Stomach (tissue), 8 donors: ENCODE measurements at regions not wholly inside any gene's neighbourhood (a gene's known extent, or its start where the extent isn't known, plus 50 kb on each side); places are given as distances from the start of the nearest gene placed in this dataset.

Experiments
- DNase-seq, 2 donors: peaks; one replicate each; pipeline versions ENCODE4 v3.0.0 to v3.0.0-alpha.2; 2013 to 2019
- H3K27ac ChIP-seq, 5 donors: fragments of 200-600 bp in 4 of 5; sonication (generic) in 4 of 5; one replicate each; pipeline ENCODE4 v1.5.1; 2013 to 2019; ENCODE audit warnings: mild to moderate bottlenecking in 1 of 5, moderate library complexity in 1 of 5
- H3K27me3 ChIP-seq, 3 donors: fragments of 200-600 bp; sonication (generic); one replicate each; pipeline ENCODE4 v1.5.1; 2017 to 2019; ENCODE audit warnings: mixed run types in 1 of 3
- H3K36me3 ChIP-seq, 4 donors: fragments of 200-600 bp; sonication (generic); 1 replicate in 3 of 4; 2 replicates in 1 of 4; pipeline ENCODE4 v1.5.1; 2016 to 2019
- H3K4me1 ChIP-seq, 4 donors: fragments of 200-600 bp; sonication (generic); one replicate each; pipeline ENCODE4 v1.5.1; 2016 to 2019
- H3K4me3 ChIP-seq, 4 donors: fragments of 200-600 bp; sonication (generic) in 3 of 4; one replicate each; pipeline ENCODE4 v1.5.1; 2016 to 2019; ENCODE audit warnings: mild to moderate bottlenecking in 1 of 4
- H3K9me3 ChIP-seq, 4 donors: fragments of 200-600 bp; sonication (generic); one replicate each; pipeline ENCODE4 v1.5.1; 2016 to 2019
- CTCF ChIP-seq, 7 experiments: fragments of 450-650 bp in 4 of 7; fragments of 200-600 bp in 3 of 7; sonication (generic) in 3 of 7; IDR thresholded peaks; one replicate each; pipeline ENCODE4 v1.5.1; 2016 to 2019; ENCODE audit warnings: antibody characterized with exemption in 7 of 7, control low read depth in 2 of 7, mild to moderate bottlenecking in 1 of 7
- EP300 ChIP-seq: sonication (generic); formaldehyde crosslinking; IDR thresholded peaks from one replicate; pipeline ENCODE4 v1.6.1; 2017; ENCODE audit warnings: antibody characterized with exemption
- POLR2A ChIP-seq, 4 donors: fragments of 450-650 bp; IDR thresholded peaks; one replicate each; pipeline ENCODE4 v1.6.1; 2016; ENCODE audit warnings: antibody characterized with exemption in 4 of 4, control low read depth in 2 of 4, mild to moderate bottlenecking in 1 of 4, moderate library complexity in 1 of 4
- POLR2AphosphoS5 ChIP-seq, 3 donors: sonication (generic); formaldehyde crosslinking; IDR thresholded peaks; one replicate each; pipeline ENCODE4 v1.6.1; 2016; ENCODE audit warnings: antibody characterized with exemption in 3 of 3
- WGBS, 5 donors: extraction: QIAGEN DNeasy Blood & Tissue Kit in 3 of 5; methylation state at CpG; one replicate each; pipeline versions ENCODE4 v1.1.5 to v1.1.7; 2013 to 2018; 5-methylcytosine and 5-hydroxymethylcytosine counted together
- intact Hi-C: fragments of 100-400 bp; cut with DNase I; formaldehyde crosslinking; loops from one replicate; pipeline ENCODE4 v1.15.1; 2023; ENCODE audit warnings: low total_unique reads
- donor health status: healthy with polysubstance abuse.
- donor health status: Bipolar disorder and iron deficiency.
- donor health status: healthy.

- Histone ChIP-seq H3K27me3 (peaks cover 0 to 56% (median 3%) of the 10 kb centered on the region in 3 donors), H3K27ac (no peak overlapping the region), H3K4me1 (no peaks in the 10 kb centered on the region), H3K9me3 (no peaks in the 10 kb centered on the region), H3K36me3 (no peaks in the 10 kb centered on the region), H3K4me3 (no peak overlapping the region)
- intact Hi-C loops = no loop called here
- TF ChIP-seq EP300 (no peak), POLR2A (IDR thresholded peaks at IDR 0.05) (no peak)
- no peak for DNase-seq
- WGBS, 5 donors = 73 to 80% (median 79%) methylated on average over 6 of the region's 6 CpGs
These were observed 105.5 kb upstream of the ZNF536 start for GRCh38 chr19:30266687-30267086.

GRCh38 chr19:30267332-30267731, 104.9 kb upstream of the ZNF536 start:
- Histone ChIP-seq H3K27ac (no peak overlapping the region), H3K4me3 (no peak overlapping the region), H3K9me3 (peaks cover 0 to 3% (median under 1%) of the 10 kb centered on the region in 4 donors), H3K36me3 (no peaks in the 10 kb centered on the region), H3K27me3 (peaks cover 0 to 50% (median 3%) of the 10 kb centered on the region in 3 donors), H3K4me1 (no peaks in the 10 kb centered on the region)
- TF ChIP-seq POLR2A (IDR thresholded peaks at IDR 0.05) (no peak), EP300 (no peak), CTCF (IDR thresholded peaks at IDR 0.05) (no peak), POLR2AphosphoS5 (IDR thresholded peaks at IDR 0.05) (no peak)
- WGBS, 5 donors = 55 to 83% (median 63%) methylated on average over 3 of the region's 3 CpGs
- no peak for DNase-seq
- intact Hi-C loops = no loop called here

GRCh38 chr19:30268601-30269000, 103.6 kb upstream of the ZNF536 start:
- no peak for DNase-seq
- Histone ChIP-seq H3K36me3 (no peaks in the 10 kb centered on the region), H3K27ac (no peak overlapping the region), H3K9me3 (peaks cover 0 to 15% (median 13%) of the 10 kb centered on the region in 4 donors), H3K27me3 (peaks cover 0 to 39% (median 3%) of the 10 kb centered on the region in 3 donors), H3K4me3 (no peak overlapping the region), H3K4me1 (no peaks in the 10 kb centered on the region)
- TF ChIP-seq POLR2AphosphoS5 (IDR thresholded peaks at IDR 0.05) (no peak), CTCF (IDR thresholded peaks at IDR 0.05) (no peak), POLR2A (IDR thresholded peaks at IDR 0.05) (no peak), EP300 (no peak)
- intact Hi-C loops = no loop called here
- WGBS, 5 donors = 56 to 72% (median 66%) methylated on average over 9 of the region's 9 CpGs

- intact Hi-C loops = no loop called here
- WGBS, 5 donors = 58 to 77% (median 68%) methylated on average over 9 of the region's 9 CpGs
- peaks cover 0 to 34% (median 3%) of the 10 kb centered on the region in 3 donors for H3K27me3 ChIP-seq
- H3K36me3 ChIP-seq = no peaks in the 10 kb centered on the region
- TF ChIP-seq EP300 (no peak), POLR2AphosphoS5 (IDR thresholded peaks at IDR 0.05) (no peak), POLR2A (IDR thresholded peaks at IDR 0.05) (no peak), CTCF (IDR thresholded peaks at IDR 0.05) (no peak)
- H3K4me1 ChIP-seq = no peaks in the 10 kb centered on the region
- DNase-seq = no peak
- H3K27ac ChIP-seq = no peak overlapping the region
- H3K9me3 ChIP-seq = peaks cover 0 to 16% (median 14%) of the 10 kb centered on the region in 4 donors
- H3K4me3 ChIP-seq = no peak overlapping the region
These were observed 102.5 kb upstream of the ZNF536 start for GRCh38 chr19:30269638-30270037.

GRCh38 chr19:30271816-30272215, 100.4 kb upstream of the ZNF536 start:
- Histone ChIP-seq H3K27ac (no peak overlapping the region), H3K4me3 (no peak overlapping the region), H3K36me3 (no peaks in the 10 kb centered on the region), H3K9me3 (peaks cover 0 to 16% (median 14%) of the 10 kb centered on the region in 4 donors), H3K27me3 (peaks cover 0 to 27% (median 0%) of the 10 kb centered on the region in 3 donors), H3K4me1 (no peaks in the 10 kb centered on the region)
- DNase-seq = no peak
- intact Hi-C loops = no loop called here
- TF ChIP-seq POLR2AphosphoS5 (IDR thresholded peaks at IDR 0.05) (no peak), POLR2A (IDR thresholded peaks at IDR 0.05) (no peak), CTCF (IDR thresholded peaks at IDR 0.05) (no peak), EP300 (no peak)
- WGBS, 5 donors = 67 to 75% (median 69%) methylated on average over 5 of the region's 5 CpGs
